ENCODE measurements at regions not wholly inside any gene's neighbourhood (a gene's known extent, or its start where the extent isn't known, plus 50 kb on each side); places are given as distances from the start of the nearest gene placed in this dataset.

DNA sequence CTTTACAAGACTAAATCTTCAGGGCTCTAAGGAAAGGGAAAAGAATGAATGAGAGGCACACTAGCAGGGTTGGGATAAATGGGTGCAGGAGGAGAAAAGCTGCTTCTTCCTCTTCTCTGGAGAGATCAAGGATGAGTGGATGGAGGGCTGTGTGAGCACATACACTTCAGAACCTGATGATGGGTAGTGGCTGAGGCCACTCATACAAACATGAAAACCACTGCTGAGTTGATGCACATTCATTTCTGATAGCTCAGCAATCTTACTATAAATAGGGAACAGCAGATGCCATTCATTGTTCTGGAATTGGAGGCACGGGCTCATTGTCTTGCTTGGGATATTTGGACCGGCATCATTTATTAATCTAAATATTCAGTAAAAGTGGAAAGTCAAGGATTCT lies 152.4 kb upstream of the KCTD1 start:
- no peak for DNase-seq (ENCODE audit: low spot score)

DNA sequence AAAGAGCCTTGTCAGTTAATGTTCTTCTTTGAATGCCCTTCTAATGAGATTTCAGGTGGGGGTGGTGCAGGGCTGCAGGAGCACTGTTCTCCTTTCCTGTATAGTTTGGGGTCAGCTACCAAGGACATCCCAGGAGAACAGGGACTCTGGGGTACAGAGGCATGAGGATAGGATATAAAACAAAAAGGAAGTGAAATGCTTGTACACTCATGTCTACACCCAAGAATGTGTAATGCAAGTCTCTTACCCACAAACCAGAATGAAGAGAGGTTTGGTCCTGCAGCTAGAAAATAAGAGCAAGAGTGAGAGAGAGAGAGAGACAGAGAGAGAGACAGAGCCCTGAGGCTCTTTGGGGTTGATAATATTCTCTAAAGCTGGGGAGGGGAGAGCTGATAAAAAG lies 151.8 kb upstream of the KCTD1 start:
- no peak for DNase-seq (ENCODE audit: low spot score)

DNA sequence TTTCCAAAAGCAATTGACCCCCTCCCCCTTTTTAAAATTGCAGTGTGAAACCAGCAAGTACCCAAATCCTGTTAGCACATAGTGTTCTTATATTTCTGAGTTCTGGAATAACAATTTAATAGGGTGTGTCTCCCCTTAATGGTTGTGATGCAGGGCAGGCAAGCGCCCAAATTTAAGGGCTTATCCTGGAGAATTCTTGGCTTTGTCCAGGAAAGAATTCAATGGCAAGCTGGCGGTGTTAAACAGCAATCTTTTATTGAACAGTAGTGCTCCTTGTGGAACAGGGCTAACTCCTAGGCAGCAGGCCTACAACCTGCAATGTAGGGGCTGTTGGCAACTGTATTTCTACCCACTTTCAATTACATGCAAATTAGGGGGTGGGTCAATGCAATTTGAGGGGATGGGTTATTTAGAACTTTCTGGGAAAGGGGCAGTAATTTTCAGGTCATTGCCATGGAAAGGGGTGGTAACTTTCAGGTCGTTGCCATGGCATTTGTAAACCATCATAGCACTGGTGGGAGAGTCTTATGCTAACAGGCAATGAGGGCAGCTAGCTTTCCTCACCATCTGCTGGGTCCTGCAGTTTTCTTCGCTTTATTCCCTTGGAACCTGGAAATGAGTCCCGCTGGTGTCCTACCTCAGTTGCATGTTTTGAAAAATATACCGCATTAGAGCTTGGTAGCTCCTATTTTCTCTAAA lies 149.0 kb upstream of the KCTD1 start:
- DNase-seq (ENCODE audit: low spot score): no peak

DNA sequence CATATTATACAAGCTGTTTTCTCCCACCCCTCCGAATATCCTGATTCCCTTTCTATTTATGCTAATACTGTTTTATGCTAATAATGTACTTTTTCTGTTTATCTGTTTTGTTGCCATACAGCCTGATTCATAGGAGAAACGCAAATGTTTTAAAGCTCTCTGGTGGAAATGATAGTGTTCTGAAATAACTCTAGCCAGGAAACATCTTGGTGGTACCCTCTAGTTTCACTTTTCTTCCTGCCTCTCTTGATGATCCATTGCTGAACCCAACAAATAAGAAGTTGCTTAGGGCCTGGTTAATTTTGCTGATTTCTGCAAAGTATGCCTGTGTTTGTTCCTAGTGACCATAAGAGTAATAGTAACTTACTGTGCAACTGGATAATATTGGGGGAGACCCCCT lies 148.4 kb upstream of the KCTD1 start:
- no peak for DNase-seq (ENCODE audit: low spot score)

DNA sequence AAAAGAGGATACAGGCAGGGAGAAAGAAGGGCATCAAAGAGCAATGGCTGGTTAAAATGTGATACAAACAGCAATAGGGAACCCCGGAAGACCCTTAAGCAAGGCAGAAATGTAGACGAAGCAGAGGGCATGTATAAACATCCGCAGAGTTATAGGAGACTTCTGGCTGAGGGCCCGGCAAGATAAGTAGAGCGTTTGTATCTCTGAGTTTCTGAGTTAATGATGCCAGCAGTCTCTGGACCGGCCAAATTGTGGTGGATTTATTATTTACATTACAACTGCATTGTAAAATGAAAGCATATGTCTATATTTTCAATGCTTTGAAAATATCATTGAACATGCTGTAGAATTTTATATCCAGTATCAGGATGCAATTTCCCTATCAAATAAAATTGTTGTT lies 148.0 kb upstream of the KCTD1 start:
- no peak for DNase-seq (ENCODE audit: low spot score)

DNA sequence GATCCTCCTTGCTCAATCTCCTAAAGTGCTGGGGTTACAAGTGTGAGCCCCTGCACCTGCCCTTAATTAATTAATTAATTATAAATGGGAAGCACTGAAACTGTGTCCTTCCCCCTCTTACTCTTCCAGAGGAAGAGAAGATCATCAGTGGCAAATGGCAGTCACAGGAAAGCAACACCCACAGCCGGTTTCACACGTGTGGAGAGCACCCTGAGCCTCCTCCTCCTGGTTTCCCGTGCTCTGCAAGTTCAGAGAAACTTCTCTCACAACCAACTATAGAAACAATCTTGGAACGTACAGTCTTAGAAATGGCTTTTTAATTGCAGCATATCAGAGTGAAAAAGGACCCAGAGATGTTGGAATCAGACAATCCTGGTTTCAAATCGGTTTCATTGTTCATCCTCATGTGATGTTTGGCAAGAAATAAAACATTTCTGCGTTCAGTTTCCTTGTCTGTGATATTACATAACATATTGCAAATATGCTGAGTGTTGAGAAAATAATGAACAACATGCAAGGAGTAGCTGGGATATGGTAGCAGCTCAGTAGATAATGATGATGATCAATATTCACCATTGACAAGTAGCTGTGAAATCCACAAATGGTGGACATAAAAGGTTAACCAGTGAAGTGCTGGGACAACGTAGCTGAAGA lies 141.0 kb upstream of the KCTD1 start:
- DNase-seq (ENCODE audit: low spot score): no peak

DNA sequence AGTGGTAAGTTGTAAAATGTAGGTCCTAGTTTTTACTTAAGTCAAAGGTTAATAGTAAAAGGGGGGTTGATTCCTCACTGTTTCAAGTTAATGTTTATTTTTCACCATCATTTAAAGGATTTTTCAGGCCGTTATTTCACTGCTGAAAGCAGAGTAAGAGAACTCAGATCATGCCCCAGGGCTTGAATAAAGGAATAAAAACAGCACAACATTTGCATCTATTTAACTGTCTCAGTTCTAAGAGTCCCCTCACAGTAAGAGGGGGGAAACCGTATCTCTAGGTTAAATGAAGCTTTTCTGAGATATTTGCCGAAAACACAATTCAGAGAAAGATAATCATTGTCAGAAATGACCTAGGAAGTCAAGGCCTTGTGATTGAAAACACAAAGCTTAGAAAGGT lies 138.2 kb upstream of the KCTD1 start:
- DNase-seq (ENCODE audit: low spot score): no peak

DNA sequence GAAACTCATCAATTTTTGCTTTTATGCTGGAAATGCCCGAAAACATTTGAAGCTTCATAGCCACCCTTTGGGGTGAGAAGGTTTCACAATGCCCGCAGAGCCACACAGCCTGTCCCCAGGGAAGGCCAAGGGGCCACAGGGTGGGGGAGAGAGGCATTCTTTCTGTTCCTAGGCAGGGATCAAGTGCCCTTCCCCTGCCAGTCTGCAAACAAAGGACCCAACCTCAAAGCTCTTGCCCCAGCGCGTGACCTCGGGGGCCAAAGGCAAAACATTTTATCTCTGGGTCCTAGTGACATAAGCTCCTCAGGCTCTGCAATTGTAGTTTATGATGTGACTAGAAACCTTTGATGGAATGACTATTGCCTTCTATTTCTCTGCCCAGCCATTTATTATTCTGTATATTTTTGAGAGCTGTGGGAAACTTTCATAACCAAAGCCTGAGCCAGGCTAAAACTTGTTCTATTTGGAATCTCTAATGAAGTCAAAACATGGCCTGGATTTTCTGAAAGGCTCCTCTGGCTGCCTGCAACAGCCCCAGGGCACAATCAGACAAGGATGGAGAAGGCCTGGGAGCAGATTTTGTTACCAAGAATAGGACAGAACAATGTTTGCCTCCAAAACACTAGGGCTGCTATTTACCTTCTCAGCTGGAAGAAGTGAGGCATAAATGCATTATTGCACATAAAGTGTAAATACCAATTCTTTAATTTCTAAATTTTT lies 137.2 kb upstream of the KCTD1 start:
- DNase-seq (ENCODE audit: low spot score): no peak

DNA sequence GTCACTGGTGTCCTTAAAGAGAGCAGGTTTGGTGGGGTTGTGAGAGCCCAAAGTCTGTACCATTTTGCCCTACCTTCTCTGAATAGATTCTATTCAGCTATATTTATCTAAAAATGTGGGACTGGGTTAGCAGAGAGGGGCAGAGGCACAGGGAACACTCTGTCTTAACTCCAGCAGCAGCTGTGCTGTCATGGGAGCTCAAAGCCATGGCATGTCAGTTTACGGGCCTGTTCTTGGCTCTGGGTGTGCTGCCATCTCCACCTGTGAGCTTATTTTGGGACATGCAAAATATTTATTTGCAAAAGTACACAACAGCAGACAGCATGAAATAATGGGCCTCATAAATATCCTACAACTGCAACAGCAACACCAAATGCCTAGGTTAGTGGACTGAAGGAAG lies 129.6 kb upstream of the KCTD1 start:
- DNase-seq (ENCODE audit: low spot score): no peak

DNA sequence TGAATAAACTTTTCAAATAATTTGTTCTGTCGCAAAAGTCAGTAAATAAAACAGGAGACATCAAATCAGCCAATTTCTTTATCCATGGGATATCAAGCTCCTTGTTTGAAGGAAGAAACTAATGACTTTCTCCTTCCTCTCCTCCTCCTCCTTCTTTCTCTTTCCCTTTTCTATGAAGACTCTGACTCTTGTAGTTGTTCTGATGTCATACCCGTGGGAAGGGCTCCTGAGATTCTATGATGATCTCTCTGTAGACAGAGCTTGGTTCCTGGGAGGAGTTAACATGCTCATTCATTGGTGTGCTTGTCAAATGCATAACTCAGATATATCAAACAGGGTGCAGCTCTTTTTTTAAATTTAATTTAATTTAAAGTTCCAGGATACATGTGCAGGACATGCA lies 118.7 kb upstream of the KCTD1 start:
- DNase-seq (ENCODE audit: low spot score): no peak

DNA sequence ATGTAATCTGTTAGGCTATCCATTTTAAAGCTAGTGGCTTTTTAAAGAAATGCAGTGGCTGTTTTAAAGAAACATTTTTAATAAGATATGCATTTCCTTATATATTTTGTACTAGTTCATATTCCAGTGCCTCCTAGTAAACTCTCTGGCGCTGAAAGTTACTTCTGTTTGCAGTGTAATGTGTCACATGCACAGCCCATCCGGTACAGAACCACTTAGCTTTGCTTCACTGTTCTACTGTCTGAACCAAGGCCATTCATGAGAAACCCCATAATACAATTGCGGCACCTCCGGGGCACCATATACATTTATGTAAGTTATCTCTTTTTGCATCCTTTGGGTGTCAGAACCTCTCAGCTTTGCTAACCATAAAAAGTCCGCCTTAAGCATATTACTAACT lies 114.6 kb upstream of the KCTD1 start:
- no peak for DNase-seq (ENCODE audit: low spot score)

DNA sequence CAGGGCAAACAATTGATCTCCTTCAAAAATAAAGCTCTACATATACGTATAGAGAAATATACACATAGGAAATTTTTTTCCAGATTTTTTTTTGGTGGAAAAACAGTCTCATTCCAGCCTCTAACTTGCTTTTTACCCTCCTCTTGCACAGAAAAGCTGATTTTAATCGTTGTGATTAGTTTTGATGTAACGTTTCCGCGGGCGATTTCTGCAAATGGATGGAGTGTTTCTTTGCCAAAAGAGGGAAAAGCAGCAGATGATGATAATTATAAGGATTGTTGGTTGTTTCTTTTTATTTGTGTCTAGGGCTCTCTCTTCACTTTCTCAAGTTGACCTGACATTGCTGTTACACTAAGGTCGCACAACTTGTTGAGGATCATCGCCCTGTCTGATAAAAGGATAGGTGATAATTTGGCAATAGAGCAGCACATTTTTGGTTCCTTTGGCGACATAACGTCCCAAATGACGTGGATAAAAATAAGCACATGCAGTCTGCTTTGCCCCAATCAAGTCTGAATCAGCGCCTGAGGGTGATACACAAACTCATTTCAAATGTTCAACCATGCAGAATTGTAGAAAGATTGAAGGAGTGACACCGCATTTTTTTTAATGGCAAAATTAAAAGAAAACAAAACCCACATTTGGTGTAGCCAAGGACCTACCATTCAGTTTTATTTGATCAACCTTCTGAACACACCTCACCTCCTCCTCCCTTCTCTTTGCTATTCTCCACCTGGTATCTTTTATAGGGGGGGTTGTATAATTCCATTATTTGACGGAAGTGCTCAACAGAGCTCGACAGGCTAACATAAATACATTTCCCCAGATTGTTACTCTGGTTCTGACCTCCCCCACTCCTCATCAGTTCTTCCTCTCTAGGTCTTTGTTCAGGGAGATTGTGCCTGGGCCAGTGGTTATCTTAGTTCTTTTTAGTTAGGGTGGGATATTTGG lies 109.6 kb upstream of the KCTD1 start:
- DNase-seq (ENCODE audit: low spot score): no peak

DNA sequence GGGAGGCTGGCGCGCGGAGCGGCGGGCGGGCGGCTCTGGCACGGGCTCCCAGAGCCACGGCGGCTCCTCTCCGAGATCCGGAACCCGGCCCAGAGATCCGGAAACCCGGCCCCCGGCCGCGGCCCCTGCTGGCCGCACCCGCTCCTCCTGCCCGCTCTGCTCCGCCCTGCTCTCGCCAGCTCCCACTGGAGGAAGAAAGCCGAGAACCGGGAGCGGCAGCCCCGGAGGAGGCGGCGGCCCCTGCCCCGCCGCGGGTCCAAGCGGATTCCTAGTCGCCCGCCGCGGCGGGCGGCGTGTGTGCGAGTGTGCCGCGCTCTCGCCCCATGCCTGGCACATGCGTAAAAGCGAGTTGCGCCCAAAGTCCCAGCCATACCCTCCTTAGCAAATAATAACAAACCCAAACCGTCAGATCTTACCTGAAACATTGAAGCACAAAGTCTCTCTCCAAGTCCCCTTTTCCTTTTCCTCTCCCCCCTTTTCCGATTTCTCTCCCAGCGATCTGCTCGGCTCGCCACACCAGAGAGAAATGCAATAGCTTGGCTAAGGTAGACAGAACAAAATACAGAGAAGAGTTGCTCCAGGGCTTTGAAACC lies 108.7 kb upstream of the KCTD1 start:
- peak; percentile 83 for DNase-seq (ENCODE audit: low spot score)

DNA sequence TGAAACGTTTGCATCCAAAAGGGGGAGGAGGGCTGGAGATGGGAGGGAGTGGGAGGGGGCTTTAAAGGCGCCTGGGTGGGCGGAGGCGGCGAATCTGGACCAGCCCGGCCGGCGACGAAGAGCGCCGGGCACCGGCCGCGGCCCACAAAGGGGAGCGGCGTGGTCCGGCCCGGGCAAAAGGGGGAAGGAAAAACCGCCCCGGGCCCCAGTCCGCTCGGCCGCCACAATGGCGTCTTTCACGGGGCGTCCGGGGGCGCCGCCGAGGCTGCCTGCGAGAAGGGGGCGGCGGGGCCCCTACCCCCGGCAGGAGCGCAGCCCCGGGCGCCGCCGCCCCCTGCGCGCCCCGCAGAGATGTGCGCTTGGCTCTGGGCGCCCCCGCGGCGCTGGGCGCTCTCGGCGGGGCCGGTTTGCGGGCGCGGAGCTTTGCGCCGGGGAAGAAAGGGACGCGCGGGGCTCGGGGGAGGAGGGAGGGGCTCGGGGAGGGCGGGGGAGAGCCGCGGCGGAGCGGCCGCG lies 108.1 kb upstream of the KCTD1 start:
- no peak for DNase-seq (ENCODE audit: low spot score)

DNA sequence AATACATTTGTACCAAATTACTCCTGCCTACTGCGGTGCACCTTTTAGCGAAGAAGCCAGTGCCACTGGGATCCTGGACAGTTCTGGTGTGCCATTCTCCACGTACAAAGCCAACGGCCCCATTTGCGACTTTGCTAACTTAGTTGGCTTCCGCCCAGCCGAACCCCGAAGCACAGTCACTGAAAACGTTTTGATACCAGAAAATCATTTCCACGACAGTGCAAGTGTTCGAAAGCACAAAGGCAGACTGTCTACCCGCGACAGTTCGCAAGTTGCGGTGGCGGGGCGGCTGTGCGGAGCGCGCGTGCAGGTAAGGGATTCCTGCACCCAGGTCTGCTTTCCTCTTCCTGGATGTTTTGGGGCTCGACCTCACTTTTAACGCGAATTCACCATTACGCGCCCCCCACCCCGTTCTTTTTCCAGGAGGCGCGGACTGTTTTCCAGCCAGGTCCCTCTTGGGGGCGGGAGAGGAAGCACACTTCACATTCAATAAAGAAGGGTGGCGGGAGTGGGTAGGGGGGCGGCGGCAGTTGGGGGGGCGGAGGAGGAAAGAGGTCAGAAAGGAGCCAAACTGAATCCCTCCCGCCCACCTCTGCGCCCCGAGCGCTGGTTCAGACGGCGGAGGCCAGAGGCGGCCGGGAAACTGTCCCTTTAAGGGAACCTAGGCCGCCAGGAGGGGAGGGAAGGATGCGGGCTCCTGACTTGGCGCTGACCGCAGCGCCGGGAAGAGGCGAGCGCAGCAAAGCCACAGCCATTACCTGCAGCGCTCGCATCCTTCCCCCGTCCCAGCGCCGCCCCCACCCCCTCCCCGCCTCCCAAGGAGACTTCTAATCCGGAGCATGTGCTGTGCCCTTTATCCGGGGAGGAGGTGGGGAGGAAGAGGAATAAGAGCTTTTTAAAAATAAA lies 107.4 kb upstream of the KCTD1 start:
- peak; percentile 86 for DNase-seq (ENCODE audit: low spot score)

DNA sequence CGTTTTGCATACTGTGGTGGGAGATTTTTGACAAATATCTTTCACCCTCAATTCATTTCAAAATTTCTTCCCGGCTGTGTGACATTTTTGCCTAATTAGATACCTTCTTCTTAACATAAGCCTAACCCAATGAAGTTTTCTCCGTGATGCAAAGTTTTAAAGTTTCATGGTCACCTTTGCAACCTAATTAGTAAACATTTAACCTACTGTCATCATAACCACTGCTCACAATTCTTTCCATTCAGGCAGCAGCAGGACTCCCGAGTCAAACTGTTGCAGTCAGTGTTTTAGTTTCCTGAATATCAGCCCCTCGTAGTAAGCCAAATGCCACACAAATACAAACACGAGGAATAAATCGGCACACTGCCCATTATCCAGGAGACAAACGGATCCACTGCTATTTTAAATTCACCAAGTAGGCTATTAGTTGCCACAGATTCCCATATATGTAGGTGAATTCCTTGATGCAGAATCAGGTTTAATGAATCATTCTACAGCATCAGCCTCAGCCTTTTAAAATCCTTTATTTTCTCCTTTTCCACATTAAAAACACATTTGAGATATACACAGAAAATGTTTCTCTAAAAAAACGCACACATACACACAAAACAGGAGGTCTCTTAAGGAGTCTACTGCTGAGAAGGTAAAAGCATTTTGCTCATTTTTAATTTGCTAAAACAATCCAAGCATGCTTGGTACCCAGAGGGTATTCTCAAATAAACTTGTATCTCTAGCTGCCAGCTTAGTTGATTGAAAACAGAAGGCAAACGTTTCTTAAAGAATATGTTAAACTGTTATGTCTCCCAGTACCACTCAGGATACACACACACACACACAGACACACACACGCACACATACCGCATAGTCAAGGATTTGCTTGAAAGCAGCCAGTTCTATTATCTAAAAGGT lies 106.5 kb upstream of the KCTD1 start:
- no peak for DNase-seq (ENCODE audit: low spot score)

DNA sequence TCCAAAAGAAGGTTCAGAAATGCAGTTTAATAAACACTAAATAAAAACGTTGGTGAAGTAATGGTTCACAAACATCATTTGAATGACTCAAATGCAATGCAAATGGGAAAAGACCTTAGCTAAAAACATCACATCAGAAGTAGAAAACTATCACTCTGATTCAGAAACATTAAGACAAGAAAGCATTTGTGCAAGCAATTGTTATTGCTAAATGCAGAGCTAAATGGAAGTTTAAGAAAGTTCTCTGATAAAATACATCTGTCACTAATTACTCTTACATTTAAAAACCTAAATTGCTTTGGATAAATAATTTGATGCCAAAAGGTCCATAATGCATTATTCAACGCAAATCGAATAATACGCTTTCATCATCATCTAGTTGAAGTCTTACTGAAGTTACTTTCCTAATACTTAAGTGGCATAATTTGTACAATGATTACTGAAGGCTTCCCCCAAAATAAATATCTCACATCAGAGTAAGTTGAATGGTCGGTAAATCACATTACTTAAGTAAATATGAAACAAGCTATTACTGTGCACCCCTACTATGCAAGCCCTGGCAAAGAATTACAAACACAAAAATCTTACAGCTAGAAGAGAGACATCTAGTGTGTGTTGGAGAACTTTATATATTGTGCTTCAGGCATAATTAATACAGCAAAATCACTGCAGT lies 105.7 kb upstream of the KCTD1 start:
- no peak for DNase-seq (ENCODE audit: low spot score)

DNA sequence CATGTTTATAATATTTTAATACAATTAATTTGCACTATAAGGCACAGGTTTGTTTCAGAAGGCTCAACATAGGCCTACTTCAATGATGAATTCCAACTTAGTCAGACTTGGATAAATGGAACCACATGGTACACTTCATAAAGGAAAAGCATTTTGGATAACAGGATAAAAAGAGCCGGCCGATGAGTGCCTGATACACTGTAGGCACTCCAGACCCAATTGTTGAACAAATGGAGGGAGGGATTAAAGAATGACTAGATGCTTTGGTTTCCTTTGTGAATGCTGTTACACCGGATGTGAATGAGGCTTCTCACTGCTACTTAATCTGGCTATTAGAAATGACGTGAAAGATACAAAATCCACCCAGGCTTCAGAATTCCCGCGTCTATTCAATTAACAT lies 104.1 kb upstream of the KCTD1 start:
- no peak for DNase-seq (ENCODE audit: low spot score)
